ENCODE measurements at regions not wholly inside any gene's neighbourhood (a gene's known extent, or its start where the extent isn't known, plus 50 kb on each side); places are given as distances from the start of the nearest gene placed in this dataset.

DNA sequence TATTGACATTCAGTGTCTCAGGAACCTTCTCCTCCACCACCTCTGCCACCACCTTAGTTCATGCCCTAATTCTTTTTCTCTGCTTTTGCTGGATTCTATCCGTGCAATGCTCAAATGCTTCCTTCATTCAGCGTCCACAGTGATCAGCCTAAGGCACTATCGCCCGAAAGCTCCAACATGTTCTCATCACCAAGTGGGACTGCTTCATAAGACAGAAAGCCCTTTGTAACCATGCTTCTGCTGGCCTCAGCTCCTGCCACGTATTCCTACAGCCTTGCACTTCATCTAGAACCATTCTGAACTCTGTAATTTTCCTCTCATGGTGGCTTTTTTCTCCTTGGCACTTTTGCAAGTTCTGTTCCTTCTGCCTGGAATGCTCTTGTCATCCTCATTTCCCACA lies 222.9 kb downstream of the HNMT start:
- TF ChIP-seq CREB1 (IDR thresholded peaks at IDR 0.05; ENCODE audit: low read depth) (no peak), EP300 (IDR thresholded peaks at IDR 0.05; ENCODE audit: borderline replicate concordance) (no peak), NFIC (IDR thresholded peaks at IDR 0.05) (no peak), RAD21 (IDR thresholded peaks at IDR 0.05; ENCODE audit: low read depth) (no peak)
- TF ChIP-seq, protein P1, sequence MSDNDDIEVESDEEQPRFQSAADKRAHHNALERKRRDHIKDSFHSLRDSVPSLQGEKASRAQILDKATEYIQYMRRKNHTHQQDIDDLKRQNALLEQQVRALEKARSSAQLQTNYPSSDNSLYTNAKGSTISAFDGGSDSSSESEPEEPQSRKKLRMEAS (IDR thresholded peaks at IDR 0.05), result no peak

Measured in Ishikawa (cell line).